Keratinocyte (primary cell): ENCODE measurements at regions not wholly inside any gene's neighbourhood (a gene's known extent, or its start where the extent isn't known, plus 50 kb on each side); places are given as distances from the start of the nearest gene placed in this dataset.

ENCODE experiments used
- DNase-seq: peaks from one replicate; pipeline ENCODE4 v3.0.0-alpha.2; 2011; ENCODE audit warnings: low read depth, missing footprints, low spot score
- FAIRE-seq: peaks from 2 replicates; lab custom pipeline; 2011; peaks lifted over from hg19 to GRCh38; lab: Jason Lieb, UNC
- H2AFZ ChIP-seq: 2 replicates; pipeline ENCODE4 v1.6.0; 2012; ENCODE audit warnings: low read length, control low read depth, inconsistent platforms; ENCODE audit not compliant: control insufficient read depth
- H3K27ac ChIP-seq: 2 replicates; pipeline ENCODE4 v1.5.1; 2011; ENCODE audit warnings: low read length; ENCODE audit not compliant: control insufficient read depth, insufficient read depth
- H3K27me3 ChIP-seq: 3 replicates; pipeline ENCODE4 v1.6.0; 2011; ENCODE audit warnings: low read length; ENCODE audit not compliant: control insufficient read depth, insufficient read depth; ENCODE audit errors: extremely low read depth
- H3K36me3 ChIP-seq, 2 experiments: 2 replicates in 1 of 2; 3 replicates in 1 of 2; pipeline ENCODE4 v1.5.1; 2011; ENCODE audit warnings: low read length in 2 of 2, mild to moderate bottlenecking in 1 of 2; ENCODE audit not compliant: control insufficient read depth in 2 of 2, insufficient read depth in 2 of 2; ENCODE audit errors: extremely low read depth in 1 of 2
- H3K4me1 ChIP-seq: 3 replicates; pipeline ENCODE4 v1.5.1; 2011; ENCODE audit warnings: low read length; ENCODE audit not compliant: control insufficient read depth, insufficient read depth; ENCODE audit errors: extremely low read depth
- H3K4me2 ChIP-seq: 3 replicates; pipeline ENCODE4 v1.6.0; 2011; ENCODE audit warnings: low read depth, low read length; ENCODE audit not compliant: control insufficient read depth, insufficient read depth; ENCODE audit errors: extremely low read depth
- H3K4me3 ChIP-seq, 3 experiments: fragments of 200-600 bp in 1 of 3; sonication (generic) in 1 of 3; 2 replicates in 2 of 3; 3 replicates in 1 of 3; pipeline ENCODE4 v1.5.1; 2011 to 2016; ENCODE audit warnings: low read length in 3 of 3, mild to moderate bottlenecking in 3 of 3, control low read depth in 2 of 3, inconsistent platforms in 1 of 3, low read depth in 1 of 3, mixed read lengths in 1 of 3, mixed run types in 1 of 3, moderate library complexity in 1 of 3; ENCODE audit not compliant: control insufficient read depth in 2 of 3, insufficient read depth in 2 of 3; ENCODE audit errors: extremely low read depth in 1 of 3
- H3K79me2 ChIP-seq: 2 replicates; pipeline ENCODE4 v1.6.0; 2012; ENCODE audit warnings: low read length; ENCODE audit not compliant: control insufficient read depth, insufficient read depth
- H3K9ac ChIP-seq: 3 replicates; pipeline ENCODE4 v1.6.0; 2011; ENCODE audit warnings: low read length; ENCODE audit not compliant: control insufficient read depth, insufficient read depth; ENCODE audit errors: extremely low read depth
- H3K9me1 ChIP-seq: 3 replicates; pipeline ENCODE4 v1.6.0; 2011; ENCODE audit warnings: low read length; ENCODE audit not compliant: control insufficient read depth, insufficient read depth; ENCODE audit errors: extremely low read depth
- H3K9me3 ChIP-seq: 2 replicates; pipeline ENCODE4 v1.5.1; 2012; ENCODE audit warnings: low read depth, low read length; ENCODE audit not compliant: control insufficient read depth
- H4K20me1 ChIP-seq: 3 replicates; pipeline ENCODE4 v1.6.0; 2011; ENCODE audit warnings: low read length; ENCODE audit not compliant: control insufficient read depth, insufficient read depth; ENCODE audit errors: extremely low read depth
- EZH2 ChIP-seq: IDR thresholded peaks from one replicate; pipeline ENCODE4 v1.6.1; 2012; ENCODE audit warnings: inconsistent platforms, mild to moderate bottlenecking, low read length, moderate library complexity
- dilution Hi-C: fragments of 300-500 bp; cut with MboI; formaldehyde crosslinking; loops from one replicate; pipeline ENCODE4 v1.7.0; 2020; ENCODE audit warnings: low sequenced_read_pairs; ENCODE audit not compliant: extremely low pct_ligation_motif_present
- TF ChIP-seq, protein P1 (sequence below), 3 experiments: IDR thresholded peaks in 1 of 3; conservative IDR thresholded peaks in 1 of 3; optimal IDR thresholded peaks in 1 of 3; 2 replicates in 2 of 3; 3 replicates in 1 of 3; pipeline versions ENCODE3 to v1.5.1; 2011; ENCODE audit warnings: low read length in 3 of 3, mild to moderate bottlenecking in 3 of 3, moderate library complexity in 2 of 3, control low read depth in 1 of 3, inconsistent platforms in 1 of 3; ENCODE audit not compliant: insufficient read depth in 2 of 3; ENCODE audit errors: extremely low read depth in 1 of 3

DNA sequence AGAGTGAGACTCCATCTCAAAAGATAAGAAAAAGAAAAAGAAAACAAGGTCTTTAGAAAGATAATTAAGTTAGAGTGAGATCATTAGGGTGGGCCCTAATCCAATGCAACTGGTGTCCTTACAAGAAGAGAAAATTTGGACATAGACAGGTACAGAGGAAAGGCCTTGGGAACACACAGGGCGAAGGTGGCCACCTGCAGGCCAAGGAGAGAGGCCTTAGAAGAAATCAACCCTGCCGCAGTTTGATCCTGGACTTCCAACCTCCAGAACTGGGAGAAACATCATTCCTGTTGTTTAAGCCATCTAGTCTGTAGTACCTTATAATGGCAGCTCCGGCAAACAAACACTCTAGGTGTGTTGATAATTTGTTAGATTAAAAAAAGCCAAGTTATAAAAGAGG is 491.9 kb downstream of the MED13L start:
- dilution Hi-C loops, result no loop called here
- Histone ChIP-seq H3K27ac (no peak overlapping the region), H3K79me2 (no peaks in the 10 kb centered on the region), H3K9me3 (no peaks in the 10 kb centered on the region), H3K4me2 (no peak overlapping the region), H3K27me3 (no peaks in the 10 kb centered on the region), H3K9me1 (no peaks in the 10 kb centered on the region), H2AFZ (no peak overlapping the region), H3K4me1 (no peaks in the 10 kb centered on the region), H4K20me1 (no peaks in the 10 kb centered on the region), H3K4me3 (no peak overlapping the region), H3K9ac (no peak overlapping the region), H3K36me3 (no peaks in the 10 kb centered on the region)
- no peak for TF ChIP-seq EZH2
- no peak for FAIRE-seq
- DNase-seq, result no peak

DNA sequence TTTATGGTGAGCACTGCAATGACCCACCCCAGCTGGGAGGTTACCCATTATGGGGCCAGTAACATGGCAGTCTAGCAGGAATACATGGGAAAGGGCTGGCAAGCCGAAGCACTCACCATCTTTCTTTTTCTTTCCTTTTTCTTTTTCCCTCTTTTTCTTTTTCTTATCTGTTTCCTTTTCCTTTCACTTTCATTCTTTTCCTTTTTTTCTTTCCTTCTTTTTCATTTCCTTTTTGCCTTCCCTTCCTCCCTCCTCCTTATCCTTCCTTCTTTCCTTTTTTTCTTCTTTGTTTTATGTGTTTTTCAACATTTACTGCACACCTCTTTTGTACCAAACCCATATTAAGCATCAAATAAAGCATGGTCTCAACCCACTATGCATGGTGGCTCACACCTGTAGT is 501.1 kb downstream of the MED13L start:
- FAIRE-seq (no peak), DNase-seq (no peak)
- Histone ChIP-seq H4K20me1 (no peaks in the 10 kb centered on the region), H3K9me3 (no peaks in the 10 kb centered on the region), H3K9ac (no peak overlapping the region), H3K9me1 (no peaks in the 10 kb centered on the region), H3K79me2 (no peaks in the 10 kb centered on the region), H3K4me3 (no peak overlapping the region), H3K4me1 (no peaks in the 10 kb centered on the region), H2AFZ (no peak overlapping the region), H3K27me3 (no peaks in the 10 kb centered on the region), H3K27ac (no peak overlapping the region), H3K36me3 (no peaks in the 10 kb centered on the region), H3K4me2 (no peak overlapping the region)
- TF ChIP-seq, protein P1, sequence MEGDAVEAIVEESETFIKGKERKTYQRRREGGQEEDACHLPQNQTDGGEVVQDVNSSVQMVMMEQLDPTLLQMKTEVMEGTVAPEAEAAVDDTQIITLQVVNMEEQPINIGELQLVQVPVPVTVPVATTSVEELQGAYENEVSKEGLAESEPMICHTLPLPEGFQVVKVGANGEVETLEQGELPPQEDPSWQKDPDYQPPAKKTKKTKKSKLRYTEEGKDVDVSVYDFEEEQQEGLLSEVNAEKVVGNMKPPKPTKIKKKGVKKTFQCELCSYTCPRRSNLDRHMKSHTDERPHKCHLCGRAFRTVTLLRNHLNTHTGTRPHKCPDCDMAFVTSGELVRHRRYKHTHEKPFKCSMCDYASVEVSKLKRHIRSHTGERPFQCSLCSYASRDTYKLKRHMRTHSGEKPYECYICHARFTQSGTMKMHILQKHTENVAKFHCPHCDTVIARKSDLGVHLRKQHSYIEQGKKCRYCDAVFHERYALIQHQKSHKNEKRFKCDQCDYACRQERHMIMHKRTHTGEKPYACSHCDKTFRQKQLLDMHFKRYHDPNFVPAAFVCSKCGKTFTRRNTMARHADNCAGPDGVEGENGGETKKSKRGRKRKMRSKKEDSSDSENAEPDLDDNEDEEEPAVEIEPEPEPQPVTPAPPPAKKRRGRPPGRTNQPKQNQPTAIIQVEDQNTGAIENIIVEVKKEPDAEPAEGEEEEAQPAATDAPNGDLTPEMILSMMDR (optimal IDR thresholded peaks at IDR 0.05 in 1 of 3, IDR thresholded peaks at IDR 0.05 in 1 of 3, conservative IDR thresholded peaks at IDR 0.05 in 1 of 3; ENCODE audit: extremely low read depth in 1 of 3, insufficient read depth in 2 of 3, low read length in 3 of 3), result no peak
- TF ChIP-seq EZH2, result no peak
- dilution Hi-C loops, result no loop called here

DNA sequence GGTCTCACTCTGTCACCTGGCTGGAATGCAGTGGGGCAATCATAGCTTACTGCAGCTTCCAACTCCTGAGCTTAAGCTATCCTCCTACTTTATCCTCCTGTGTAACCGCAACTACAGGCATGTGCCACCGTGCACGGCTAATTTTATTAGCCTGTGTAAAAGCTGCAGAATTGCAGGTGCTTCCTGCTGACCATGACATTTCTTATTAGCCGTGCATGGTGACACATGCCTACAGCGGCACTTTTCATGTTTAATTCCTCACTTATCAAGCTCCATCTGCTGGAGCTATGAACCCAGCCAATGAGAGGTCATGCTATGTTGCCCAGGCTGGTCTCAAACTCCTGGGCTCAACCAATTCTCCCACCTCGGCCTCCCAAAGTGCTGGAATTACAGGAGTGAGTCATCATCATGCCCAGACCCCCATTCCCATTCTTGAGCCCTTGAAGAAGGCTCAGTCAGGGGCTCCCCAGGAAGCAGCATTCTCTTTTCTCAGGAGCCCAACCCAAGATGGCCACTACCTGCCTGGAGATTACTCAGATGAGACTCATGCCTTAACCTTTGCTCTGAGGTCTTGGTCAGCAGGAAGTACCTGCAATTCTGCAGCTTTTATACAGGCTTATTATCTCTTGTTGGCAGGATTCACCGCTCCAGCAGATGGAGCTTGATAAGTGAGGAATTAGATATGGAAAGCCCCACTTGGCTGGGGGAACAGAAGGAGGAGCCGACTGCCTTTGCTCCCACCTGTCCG is 503.2 kb downstream of the MED13L start:
- Histone ChIP-seq H3K9me1 (no peaks in the 10 kb centered on the region), H3K4me2 (no peak overlapping the region), H4K20me1 (no peaks in the 10 kb centered on the region), H3K9ac (no peak overlapping the region), H3K9me3 (no peaks in the 10 kb centered on the region), H3K36me3 (no peaks in the 10 kb centered on the region), H3K79me2 (no peaks in the 10 kb centered on the region), H2AFZ (no peak overlapping the region), H3K27me3 (no peaks in the 10 kb centered on the region), H3K4me3 (no peak overlapping the region), H3K4me1 (no peaks in the 10 kb centered on the region), H3K27ac (no peak overlapping the region)
- TF ChIP-seq, protein P1 (optimal IDR thresholded peaks at IDR 0.05 in 1 of 3, IDR thresholded peaks at IDR 0.05 in 1 of 3, conservative IDR thresholded peaks at IDR 0.05 in 1 of 3; ENCODE audit: extremely low read depth in 1 of 3, insufficient read depth in 2 of 3, low read length in 3 of 3), result no peak
- TF ChIP-seq EZH2, result no peak
- DNase-seq (no peak), FAIRE-seq (no peak)
- dilution Hi-C loops, result no loop called here
